ENCODE measurements at regions not wholly inside any gene's neighbourhood (a gene's known extent, or its start where the extent isn't known, plus 50 kb on each side); places are given as distances from the start of the nearest gene placed in this dataset.

GRCh38 chr4:153154007-153154975 lies 50.0 kb upstream of the TRIM2 start:
- no peak overlapping the region for H3K27ac ChIP-seq
- no peaks in the 10 kb centered on the region for H3K36me3 ChIP-seq
- H3K4me3 ChIP-seq (ENCODE audit: low read depth in 1 of 2, low read length in 1 of 2): peak overlapping the region; percentile 64 to 71
- H3K27me3 ChIP-seq: peaks cover 71% of the 10 kb centered on the region
- H3K4me1 ChIP-seq (ENCODE audit: control insufficient read depth in 1 of 2, insufficient read depth in 1 of 2, low read depth in 1 of 2, low read length in 1 of 2): peaks cover 31 to 32% of the 10 kb centered on the region in 2 experiments
- no peaks in the 10 kb centered on the region for H3K9me3 ChIP-seq
- TF ChIP-seq CTCF (IDR thresholded peaks at IDR 0.05): no peak

Data from neutrophil (primary cell).